A549 (cell line): ENCODE measurements at regions not wholly inside any gene's neighbourhood (a gene's known extent, or its start where the extent isn't known, plus 50 kb on each side); places are given as distances from the start of the nearest gene placed in this dataset.

Source experiments
- ATAC-seq, 2 experiments: fragments of 200-7000 bp in 1 of 2; fragments of >200 bp in 1 of 2; cut with Nextera tagmentation in 1 of 2; cut with Tn5 transposase in 1 of 2; 3 replicates each; pipeline versions ENCODE4 v1.8.0 to v1.9.1; 2018 to 2020; ENCODE audit warnings: mild to moderate bottlenecking in 1 of 2, moderate library complexity in 1 of 2
- CTCF ChIA-PET: fragments of 300-600 bp; sonication (Branson Sonifier 250); formaldehyde crosslinking; extraction: SDS; loops from one replicate; lab custom pipeline; 2021; ENCODE audit warnings: antibody characterized with exemption, inconsistent platforms; lab: Yijun Ruan, JAX
- POLR2A ChIA-PET: fragments of 350-600 bp; formaldehyde crosslinking; extraction: SDS; loops from one replicate; lab custom pipeline; 2021; ENCODE audit warnings: antibody characterized with exemption, inconsistent platforms; lab: Yijun Ruan, JAX
- DNase-seq, 2 experiments: peaks; one replicate each; pipeline versions ENCODE4 v3.0.0 to v3.0.0-alpha.2; 2011 to 2016; ENCODE audit warnings: low read depth in 1 of 2, low spot score in 1 of 2
- FAIRE-seq: peaks from 2 replicates; lab custom pipeline; 2011; peaks lifted over from hg19 to GRCh38; lab: Jason Lieb, UNC
- H3K27ac ChIP-seq, 2 experiments: fragments of >200 bp; sonication (Bioruptor Twin); formaldehyde crosslinking; 3 replicates each; pipeline ENCODE4 v1.5.1; 2016 to 2017
- H3K4me1 ChIP-seq: fragments of >200 bp; sonication (Bioruptor Twin); formaldehyde crosslinking; 3 replicates; pipeline ENCODE4 v1.6.1; 2016
- H3K4me2 ChIP-seq: fragments of >200 bp; sonication (Bioruptor Twin); formaldehyde crosslinking; 3 replicates; pipeline ENCODE4 v1.6.1; 2016
- H3K4me3 ChIP-seq: fragments of >200 bp; sonication (Bioruptor Twin); formaldehyde crosslinking; 3 replicates; pipeline ENCODE4 v1.5.1; 2016
- H3K9me3 ChIP-seq: fragments of >200 bp; sonication (Bioruptor Twin); formaldehyde crosslinking; 3 replicates; pipeline ENCODE4 v1.6.1; 2016
- BHLHE40 ChIP-seq: IDR thresholded peaks from 2 replicates; pipeline ENCODE4 v1.6.1; 2012; ENCODE audit warnings: low read depth, low read length, inconsistent platforms
- CBX2 ChIP-seq: fragments of 200-600 bp; sonication (generic); IDR thresholded peaks from 2 replicates; pipeline ENCODE4 v1.6.1; 2016; ENCODE audit warnings: low read depth, mild to moderate bottlenecking, borderline replicate concordance
- CBX8 ChIP-seq: fragments of 200-600 bp; sonication (generic); IDR thresholded peaks from 2 replicates; pipeline ENCODE4 v1.6.1; 2016
- CEBPB ChIP-seq, 2 experiments: fragments of >200 bp in 1 of 2; sonication (Bioruptor Twin) in 1 of 2; formaldehyde crosslinking in 1 of 2; IDR thresholded peaks; 2 replicates each; pipeline ENCODE4 v1.6.1; 2012 to 2016
- CHD2 ChIP-seq: fragments of 150-350 bp; IDR thresholded peaks from 2 replicates; pipeline ENCODE4 v1.6.1; 2014; ENCODE audit warnings: low read length; ENCODE audit not compliant: partially characterized antibody
- EHF ChIP-seq: fragments of 250-450 bp; sonication (Bioruptor Pico); IDR thresholded peaks from 2 replicates; pipeline ENCODE4 v1.5.0; 2020; ENCODE audit warnings: mild to moderate bottlenecking
- EHMT2 ChIP-seq: fragments of 200-600 bp; sonication (generic); IDR thresholded peaks from 2 replicates; pipeline ENCODE4 v1.6.1; 2016; ENCODE audit warnings: antibody characterized with exemption, low read depth, mild to moderate bottlenecking, moderate library complexity
- FOSB ChIP-seq: fragments of 250-450 bp; sonication (Bioruptor Pico); IDR thresholded peaks from 2 replicates; pipeline ENCODE4 v1.5.0; 2020; ENCODE audit warnings: mild to moderate bottlenecking, moderate library complexity
- FOXS1 ChIP-seq: fragments of 250-450 bp; sonication (Bioruptor Pico); IDR thresholded peaks from 2 replicates; pipeline ENCODE4 v1.5.0; 2020; ENCODE audit warnings: mild to moderate bottlenecking, moderate library complexity
- HEYL ChIP-seq: fragments of 250-450 bp; sonication (Bioruptor Pico); IDR thresholded peaks from 2 replicates; pipeline ENCODE4 v1.8.0; 2021; ENCODE audit warnings: mild to moderate bottlenecking, moderate library complexity
- HOXB13 ChIP-seq: fragments of 250-450 bp; sonication (Bioruptor Pico); IDR thresholded peaks from 2 replicates; pipeline ENCODE4 v1.5.0; 2020; ENCODE audit warnings: low read depth, mild to moderate bottlenecking, moderate library complexity
- JUNB ChIP-seq: fragments of >200 bp; sonication (Bioruptor Twin); formaldehyde crosslinking; IDR thresholded peaks from 2 replicates; pipeline ENCODE4 v1.6.1; 2016
- KDM1A ChIP-seq: fragments of 200-600 bp; sonication (generic); IDR thresholded peaks from 2 replicates; pipeline ENCODE4 v1.6.1; 2016; ENCODE audit warnings: low read depth, mild to moderate bottlenecking
- KDM5A ChIP-seq: fragments of 200-600 bp; sonication (generic); IDR thresholded peaks from 2 replicates; pipeline ENCODE4 v1.6.1; 2016; ENCODE audit warnings: antibody characterized with exemption, mild to moderate bottlenecking
- MAFK ChIP-seq: fragments of 450-650 bp; IDR thresholded peaks from 2 replicates; pipeline ENCODE4 v1.6.1; 2014; ENCODE audit not compliant: partially characterized antibody
- MAZ ChIP-seq: fragments of 150-350 bp; IDR thresholded peaks from 2 replicates; pipeline ENCODE4 v1.6.1; 2014; ENCODE audit warnings: antibody characterized with exemption, low read depth, low read length, borderline replicate concordance
- NR3C1 ChIP-seq: fragments of >200 bp; sonication (Bioruptor Twin); formaldehyde crosslinking; IDR thresholded peaks from 3 replicates; pipeline ENCODE4 v1.6.1; 2017
- RAD21 ChIP-seq, 2 experiments: fragments of >200 bp in 1 of 2; sonication (Bioruptor Twin) in 1 of 2; formaldehyde crosslinking in 1 of 2; IDR thresholded peaks in 1 of 2; conservative IDR thresholded peaks in 1 of 2; 2 replicates in 1 of 2; 3 replicates in 1 of 2; pipeline ENCODE4 v1.6.1; 2012 to 2018; ENCODE audit warnings: inconsistent platforms in 1 of 2
- RCOR1 ChIP-seq: fragments of 150-350 bp; IDR thresholded peaks from 2 replicates; pipeline ENCODE4 v1.6.1; 2014; ENCODE audit warnings: antibody characterized with exemption, low read length, low read depth
- RFX5 ChIP-seq: fragments of 450-650 bp; IDR thresholded peaks from 2 replicates; pipeline ENCODE4 v1.7.1; 2014; ENCODE audit warnings: antibody characterized with exemption, mild to moderate bottlenecking, moderate library complexity
- SMC3 ChIP-seq: fragments of >200 bp; sonication (Bioruptor Twin); formaldehyde crosslinking; IDR thresholded peaks from 3 replicates; pipeline ENCODE4 v1.6.1; 2018; ENCODE audit warnings: inconsistent platforms
- TFCP2L1 ChIP-seq: fragments of 250-450 bp; sonication (Bioruptor Pico); IDR thresholded peaks from 2 replicates; pipeline ENCODE4 v1.5.0; 2021; ENCODE audit warnings: mild to moderate bottlenecking
- TP53 ChIP-seq: fragments of 250-450 bp; sonication (Bioruptor Pico); IDR thresholded peaks from 2 replicates; pipeline ENCODE4 v1.5.0; 2021; ENCODE audit warnings: mild to moderate bottlenecking, moderate library complexity
- ZFP36 ChIP-seq: fragments of 450-650 bp; IDR thresholded peaks from 2 replicates; pipeline ENCODE4 v1.6.1; 2014; ENCODE audit warnings: borderline replicate concordance; ENCODE audit not compliant: partially characterized antibody
- WGBS: methylation state at CpG from one replicate; pipeline ENCODE4 v1.1.6; 2017; ENCODE audit errors: missing lambda C conversion rate; 5-methylcytosine and 5-hydroxymethylcytosine counted together
- TF ChIP-seq, protein P1 (sequence below): fragments of 150-350 bp; IDR thresholded peaks from 2 replicates; pipeline ENCODE4 v1.6.1; 2014; ENCODE audit warnings: low read depth, mild to moderate bottlenecking, low read length
- TF ChIP-seq, protein P2 (sequence below): IDR thresholded peaks from 2 replicates; pipeline ENCODE4 v1.6.1; 2012
- TF ChIP-seq, protein P3 (sequence below): fragments of 250-450 bp; sonication (Bioruptor Pico); IDR thresholded peaks from 2 replicates; pipeline ENCODE4 v1.5.0; 2020; ENCODE audit warnings: low read depth, mild to moderate bottlenecking, moderate library complexity
- TF ChIP-seq, protein P4 (sequence below): IDR thresholded peaks from 2 replicates; pipeline ENCODE4 v1.6.1; 2012
- TF ChIP-seq, protein P5 (sequence below): fragments of >200 bp; sonication (Bioruptor Twin); formaldehyde crosslinking; IDR thresholded peaks from 3 replicates; pipeline ENCODE4 v1.5.1; 2016
- TF ChIP-seq, protein P6 (sequence below): fragments of >200 bp; sonication (Bioruptor Twin); formaldehyde crosslinking; IDR thresholded peaks from 2 replicates; pipeline ENCODE4 v1.6.1; 2016

DNA sequence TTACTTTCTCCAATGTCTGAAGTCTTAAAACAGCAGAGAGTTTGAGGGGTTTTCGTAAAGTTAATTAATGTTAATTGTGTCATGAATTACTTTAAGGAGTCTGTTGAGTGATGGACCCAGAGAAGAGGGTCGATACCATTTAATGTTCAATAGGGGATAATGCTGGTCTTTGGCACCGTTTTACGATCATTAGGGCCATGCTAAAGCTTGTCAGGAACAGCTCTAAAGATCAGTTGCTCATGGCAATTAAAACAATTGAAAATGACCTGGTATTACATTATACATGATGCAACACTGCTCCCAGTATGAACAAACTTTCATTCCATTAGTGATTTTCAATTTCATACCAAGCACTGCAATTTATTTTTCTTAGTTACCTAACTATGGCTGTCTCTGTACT is 296.9 kb downstream of the ETV1 start:
- H3K4me2 ChIP-seq = no peak overlapping the region
- WGBS = 5% methylated on average over 4 of the region's 4 CpGs
- CTCF ChIA-PET = no interaction called here
- FAIRE-seq (no peak), ATAC-seq (no peak), DNase-seq (no peak)
- POLR2A ChIA-PET = no interaction called here
- H3K9me3 ChIP-seq = no peaks in the 10 kb centered on the region
- H3K4me1 ChIP-seq = no peaks in the 10 kb centered on the region
- TF ChIP-seq, protein P1, sequence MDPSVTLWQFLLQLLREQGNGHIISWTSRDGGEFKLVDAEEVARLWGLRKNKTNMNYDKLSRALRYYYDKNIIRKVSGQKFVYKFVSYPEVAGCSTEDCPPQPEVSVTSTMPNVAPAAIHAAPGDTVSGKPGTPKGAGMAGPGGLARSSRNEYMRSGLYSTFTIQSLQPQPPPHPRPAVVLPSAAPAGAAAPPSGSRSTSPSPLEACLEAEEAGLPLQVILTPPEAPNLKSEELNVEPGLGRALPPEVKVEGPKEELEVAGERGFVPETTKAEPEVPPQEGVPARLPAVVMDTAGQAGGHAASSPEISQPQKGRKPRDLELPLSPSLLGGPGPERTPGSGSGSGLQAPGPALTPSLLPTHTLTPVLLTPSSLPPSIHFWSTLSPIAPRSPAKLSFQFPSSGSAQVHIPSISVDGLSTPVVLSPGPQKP = no peak
- TF ChIP-seq HOXB13 (CRISPR knock-in tag) (no peak), HEYL (CRISPR knock-in tag) (no peak), TFCP2L1 (CRISPR knock-in tag) (no peak), CHD2 (no peak)
- TF ChIP-seq, protein P2, sequence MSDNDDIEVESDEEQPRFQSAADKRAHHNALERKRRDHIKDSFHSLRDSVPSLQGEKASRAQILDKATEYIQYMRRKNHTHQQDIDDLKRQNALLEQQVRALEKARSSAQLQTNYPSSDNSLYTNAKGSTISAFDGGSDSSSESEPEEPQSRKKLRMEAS = no peak
- no peak overlapping the region for H3K4me3 ChIP-seq
- H3K27ac ChIP-seq = no peak overlapping the region

DNA sequence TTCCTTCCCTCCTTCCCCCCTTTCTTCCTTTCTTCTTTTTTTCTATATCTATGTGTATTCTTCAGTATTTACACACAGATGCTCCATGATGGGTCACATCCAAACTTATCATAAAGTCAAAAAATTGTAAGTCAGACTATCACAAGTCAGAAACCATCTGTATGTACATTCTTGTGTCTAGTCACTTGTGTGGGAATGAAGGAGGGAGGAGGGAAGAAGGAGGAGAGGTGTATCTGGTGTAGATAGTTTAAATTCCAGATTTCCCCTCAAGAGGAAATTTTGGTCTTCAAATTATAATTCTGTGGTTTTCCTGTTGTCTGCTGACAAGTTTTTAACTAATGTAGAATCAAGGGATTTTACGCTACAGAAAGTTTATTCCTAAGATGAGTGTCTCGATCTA is 287.2 kb downstream of the ETV1 start:
- no peak overlapping the region for H3K4me3 ChIP-seq
- no peak overlapping the region for H3K27ac ChIP-seq
- POLR2A ChIA-PET = no interaction called here
- H3K4me2 ChIP-seq = no peak overlapping the region
- WGBS = 44% methylated on average over 2 of the region's 2 CpGs
- DNase-seq (no peak), FAIRE-seq (no peak), ATAC-seq (no peak)
- no peak for TF ChIP-seq MAFK
- TF ChIP-seq BHLHE40 = no peak
- TF ChIP-seq, protein P3, sequence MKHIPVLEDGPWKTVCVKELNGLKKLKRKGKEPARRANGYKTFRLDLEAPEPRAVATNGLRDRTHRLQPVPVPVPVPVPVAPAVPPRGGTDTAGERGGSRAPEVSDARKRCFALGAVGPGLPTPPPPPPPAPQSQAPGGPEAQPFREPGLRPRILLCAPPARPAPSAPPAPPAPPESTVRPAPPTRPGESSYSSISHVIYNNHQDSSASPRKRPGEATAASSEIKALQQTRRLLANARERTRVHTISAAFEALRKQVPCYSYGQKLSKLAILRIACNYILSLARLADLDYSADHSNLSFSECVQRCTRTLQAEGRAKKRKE (CRISPR knock-in tag) = no peak
- TF ChIP-seq KDM1A = no peak
- TF ChIP-seq SMC3 = no peak
- no peak for TF ChIP-seq TFCP2L1 (CRISPR knock-in tag)
- no peak for TF ChIP-seq HEYL (CRISPR knock-in tag)
- no peak for TF ChIP-seq KDM5A
- no peak for TF ChIP-seq RAD21 (conservative IDR thresholded peaks at IDR 0.05 in 1 of 2, IDR thresholded peaks at IDR 0.05 in 1 of 2)
- no peak for TF ChIP-seq JUNB
- no peak for TF ChIP-seq MAZ
- TF ChIP-seq EHMT2 = no peak
- TF ChIP-seq, protein P4, sequence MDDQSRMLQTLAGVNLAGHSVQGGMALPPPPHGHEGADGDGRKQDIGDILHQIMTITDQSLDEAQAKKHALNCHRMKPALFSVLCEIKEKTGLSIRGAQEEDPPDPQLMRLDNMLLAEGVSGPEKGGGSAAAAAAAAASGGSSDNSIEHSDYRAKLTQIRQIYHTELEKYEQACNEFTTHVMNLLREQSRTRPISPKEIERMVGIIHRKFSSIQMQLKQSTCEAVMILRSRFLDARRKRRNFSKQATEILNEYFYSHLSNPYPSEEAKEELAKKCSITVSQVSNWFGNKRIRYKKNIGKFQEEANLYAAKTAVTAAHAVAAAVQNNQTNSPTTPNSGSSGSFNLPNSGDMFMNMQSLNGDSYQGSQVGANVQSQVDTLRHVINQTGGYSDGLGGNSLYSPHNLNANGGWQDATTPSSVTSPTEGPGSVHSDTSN = no peak
- TF ChIP-seq, protein P5, sequence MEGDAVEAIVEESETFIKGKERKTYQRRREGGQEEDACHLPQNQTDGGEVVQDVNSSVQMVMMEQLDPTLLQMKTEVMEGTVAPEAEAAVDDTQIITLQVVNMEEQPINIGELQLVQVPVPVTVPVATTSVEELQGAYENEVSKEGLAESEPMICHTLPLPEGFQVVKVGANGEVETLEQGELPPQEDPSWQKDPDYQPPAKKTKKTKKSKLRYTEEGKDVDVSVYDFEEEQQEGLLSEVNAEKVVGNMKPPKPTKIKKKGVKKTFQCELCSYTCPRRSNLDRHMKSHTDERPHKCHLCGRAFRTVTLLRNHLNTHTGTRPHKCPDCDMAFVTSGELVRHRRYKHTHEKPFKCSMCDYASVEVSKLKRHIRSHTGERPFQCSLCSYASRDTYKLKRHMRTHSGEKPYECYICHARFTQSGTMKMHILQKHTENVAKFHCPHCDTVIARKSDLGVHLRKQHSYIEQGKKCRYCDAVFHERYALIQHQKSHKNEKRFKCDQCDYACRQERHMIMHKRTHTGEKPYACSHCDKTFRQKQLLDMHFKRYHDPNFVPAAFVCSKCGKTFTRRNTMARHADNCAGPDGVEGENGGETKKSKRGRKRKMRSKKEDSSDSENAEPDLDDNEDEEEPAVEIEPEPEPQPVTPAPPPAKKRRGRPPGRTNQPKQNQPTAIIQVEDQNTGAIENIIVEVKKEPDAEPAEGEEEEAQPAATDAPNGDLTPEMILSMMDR = no peak
- TF ChIP-seq FOSB (CRISPR knock-in tag) = no peak
- no peak for TF ChIP-seq EHF
- no peak for TF ChIP-seq RCOR1
- TF ChIP-seq, all 56 proteins: peak for 0
- CTCF ChIA-PET = no interaction called here
- H3K4me1 ChIP-seq = no peaks in the 10 kb centered on the region
- no peaks in the 10 kb centered on the region for H3K9me3 ChIP-seq

DNA sequence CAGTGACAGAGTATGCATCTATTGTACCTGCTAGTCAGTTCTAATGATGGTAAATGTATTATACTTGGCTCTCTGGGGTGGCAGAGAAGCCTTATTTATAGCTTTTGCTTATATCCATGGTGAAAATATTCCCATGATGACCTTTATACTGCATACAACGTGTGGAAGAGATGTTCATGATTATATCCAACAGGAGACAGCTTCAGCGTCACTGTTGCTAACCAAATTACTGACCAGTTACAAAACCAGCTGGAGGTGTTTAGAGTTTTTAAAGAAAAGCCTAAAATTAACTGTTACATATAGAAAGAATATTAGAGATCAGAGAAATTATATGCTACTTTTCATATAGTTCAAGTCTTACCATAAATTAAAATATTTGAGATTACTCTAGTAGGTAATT is 280.8 kb downstream of the ETV1 start:
- ChIA-PET CTCF (no interaction called here), POLR2A (no interaction called here)
- no peak for FAIRE-seq

More for the DNA sequence above, 280.8 kb downstream of the ETV1 start:
- H3K27ac ChIP-seq = no peak overlapping the region
- no peaks in the 10 kb centered on the region for H3K4me1 ChIP-seq
- H3K4me3 ChIP-seq = no peak overlapping the region
- DNase-seq = no peak
- WGBS = 14% methylated on average over 2 of the region's 2 CpGs
- TF ChIP-seq ZFP36 (no peak), RFX5 (no peak), NR3C1 (no peak), CEBPB (IDR thresholded peaks at IDR 0.05) (no peak), CBX2 (no peak), SMC3 (no peak), FOXS1 (CRISPR knock-in tag) (no peak), FOSB (CRISPR knock-in tag) (no peak), TP53 (no peak), HEYL (CRISPR knock-in tag) (no peak), CBX8 (no peak)
- TF ChIP-seq, protein P1 = no peak
- TF ChIP-seq, protein P6, sequence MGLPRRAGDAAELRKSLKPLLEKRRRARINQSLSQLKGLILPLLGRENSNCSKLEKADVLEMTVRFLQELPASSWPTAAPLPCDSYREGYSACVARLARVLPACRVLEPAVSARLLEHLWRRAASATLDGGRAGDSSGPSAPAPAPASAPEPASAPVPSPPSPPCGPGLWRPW = no peak
- H3K9me3 ChIP-seq = no peaks in the 10 kb centered on the region
- no peak for ATAC-seq
- no peak overlapping the region for H3K4me2 ChIP-seq
